IPS-18a (cell line): ENCODE measurements at regions not wholly inside any gene's neighbourhood (a gene's known extent, or its start where the extent isn't known, plus 50 kb on each side); places are given as distances from the start of the nearest gene placed in this dataset.

Experiments used
- H3K27ac ChIP-seq: one replicate; pipeline ENCODE4 v1.5.1; 2013; ENCODE audit warnings: low read length
- H3K27me3 ChIP-seq: one replicate; pipeline ENCODE4 v1.6.1; 2013; ENCODE audit warnings: mild to moderate bottlenecking, low read length; ENCODE audit not compliant: control insufficient read depth, insufficient read depth
- H3K36me3 ChIP-seq: one replicate; pipeline ENCODE4 v1.6.1; 2013; ENCODE audit warnings: low read depth, low read length; ENCODE audit not compliant: control insufficient read depth
- H3K4me1 ChIP-seq: one replicate; pipeline ENCODE4 v1.6.1; 2013; ENCODE audit warnings: low read depth, low read length; ENCODE audit not compliant: control insufficient read depth
- H3K4me3 ChIP-seq: one replicate; pipeline ENCODE4 v1.5.1; 2013; ENCODE audit warnings: low read length
- H3K9ac ChIP-seq: one replicate; pipeline ENCODE4 v1.6.1; 2013; ENCODE audit warnings: mild to moderate bottlenecking, low read length, moderate library complexity
- H3K9me3 ChIP-seq: one replicate; pipeline ENCODE4 v1.6.1; 2013; ENCODE audit warnings: low read depth, low read length; ENCODE audit not compliant: control insufficient read depth

GRCh38 chr17:79153367-79154130 lies 78.9 kb downstream of the ENGASE start:
- Histone ChIP-seq H3K27ac (no peak overlapping the region), H3K4me1 (peaks cover 10% of the 10 kb centered on the region), H3K9ac (no peak overlapping the region), H3K9me3 (no peaks in the 10 kb centered on the region), H3K27me3 (no peaks in the 10 kb centered on the region), H3K4me3 (no peak overlapping the region), H3K36me3 (no peaks in the 10 kb centered on the region)

GRCh38 chr17:79152636-79153035 lies 78.0 kb downstream of the ENGASE start:
- Histone ChIP-seq H3K4me3 (no peak overlapping the region), H3K9ac (no peak overlapping the region), H3K27me3 (no peaks in the 10 kb centered on the region), H3K27ac (no peak overlapping the region), H3K36me3 (no peaks in the 10 kb centered on the region), H3K9me3 (no peaks in the 10 kb centered on the region), H3K4me1 (peaks cover 10% of the 10 kb centered on the region)

DNA sequence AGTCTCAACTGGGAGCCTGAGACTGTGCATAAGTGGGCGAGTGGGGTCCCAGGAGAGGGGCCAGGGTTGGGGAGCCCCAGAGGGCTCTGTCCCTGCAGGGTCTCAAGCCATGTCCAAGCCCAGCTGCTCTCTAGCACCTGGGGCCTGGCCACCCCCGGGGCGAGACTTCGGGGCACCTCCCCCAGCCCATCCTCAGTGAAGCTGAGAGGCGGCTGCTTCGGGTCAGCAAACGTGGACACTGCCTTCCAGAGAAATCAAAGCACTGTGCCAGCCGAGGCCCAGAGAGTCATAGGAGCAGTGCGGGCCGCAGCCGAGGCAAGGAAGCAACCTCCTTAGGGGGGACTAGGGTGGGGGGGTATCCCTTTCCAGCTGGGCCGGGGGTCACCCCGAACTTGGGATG lies 77.5 kb downstream of the ENGASE start:
- no peaks in the 10 kb centered on the region for H3K27me3 ChIP-seq
- H3K4me3 ChIP-seq: no peak overlapping the region
- H3K9ac ChIP-seq: no peak overlapping the region
- no peak overlapping the region for H3K27ac ChIP-seq
- no peaks in the 10 kb centered on the region for H3K36me3 ChIP-seq
- H3K9me3 ChIP-seq: no peaks in the 10 kb centered on the region
- peaks cover 10% of the 10 kb centered on the region for H3K4me1 ChIP-seq

GRCh38 chr17:79150799-79151198 lies 76.2 kb downstream of the ENGASE start:
- H3K9ac ChIP-seq: no peak overlapping the region
- H3K27ac ChIP-seq: no peak overlapping the region
- peaks cover 10% of the 10 kb centered on the region for H3K4me1 ChIP-seq
- H3K4me3 ChIP-seq: no peak overlapping the region
- no peaks in the 10 kb centered on the region for H3K36me3 ChIP-seq
- H3K9me3 ChIP-seq: no peaks in the 10 kb centered on the region
- no peaks in the 10 kb centered on the region for H3K27me3 ChIP-seq

GRCh38 chr17:79150035-79150733 lies 75.6 kb downstream of the ENGASE start:
- Histone ChIP-seq H3K9me3 (no peaks in the 10 kb centered on the region), H3K36me3 (no peaks in the 10 kb centered on the region), H3K4me1 (peaks cover 10% of the 10 kb centered on the region), H3K27ac (no peak overlapping the region), H3K4me3 (no peak overlapping the region), H3K9ac (no peak overlapping the region), H3K27me3 (no peaks in the 10 kb centered on the region)

GRCh38 chr17:79148584-79148983 lies 74.0 kb downstream of the ENGASE start:
- peaks cover 10% of the 10 kb centered on the region for H3K4me1 ChIP-seq
- H3K36me3 ChIP-seq: no peaks in the 10 kb centered on the region
- no peak overlapping the region for H3K9ac ChIP-seq
- no peak overlapping the region for H3K27ac ChIP-seq
- H3K4me3 ChIP-seq: no peak overlapping the region
- no peaks in the 10 kb centered on the region for H3K27me3 ChIP-seq
- no peaks in the 10 kb centered on the region for H3K9me3 ChIP-seq

- Histone ChIP-seq H3K36me3 (no peaks in the 10 kb centered on the region), H3K27me3 (no peaks in the 10 kb centered on the region), H3K9ac (no peak overlapping the region), H3K27ac (no peak overlapping the region), H3K4me3 (no peak overlapping the region), H3K4me1 (peaks cover 10% of the 10 kb centered on the region), H3K9me3 (no peaks in the 10 kb centered on the region)
Measured at GRCh38 chr17:79147746-79148506, 73.3 kb downstream of the ENGASE start.

- no peak overlapping the region for H3K27ac ChIP-seq
- no peaks in the 10 kb centered on the region for H3K27me3 ChIP-seq
- H3K9ac ChIP-seq: no peak overlapping the region
- no peak overlapping the region for H3K4me3 ChIP-seq
- H3K4me1 ChIP-seq: no peaks in the 10 kb centered on the region
- H3K36me3 ChIP-seq: no peaks in the 10 kb centered on the region
- H3K9me3 ChIP-seq: no peaks in the 10 kb centered on the region
Measured at GRCh38 chr17:79146562-79146961, 71.9 kb downstream of the ENGASE start.

GRCh38 chr17:79145548-79145947 lies 70.9 kb downstream of the ENGASE start:
- Histone ChIP-seq H3K4me1 (no peaks in the 10 kb centered on the region), H3K36me3 (no peaks in the 10 kb centered on the region), H3K9ac (no peak overlapping the region), H3K27me3 (no peaks in the 10 kb centered on the region), H3K27ac (no peak overlapping the region), H3K4me3 (no peak overlapping the region), H3K9me3 (no peaks in the 10 kb centered on the region)

DNA sequence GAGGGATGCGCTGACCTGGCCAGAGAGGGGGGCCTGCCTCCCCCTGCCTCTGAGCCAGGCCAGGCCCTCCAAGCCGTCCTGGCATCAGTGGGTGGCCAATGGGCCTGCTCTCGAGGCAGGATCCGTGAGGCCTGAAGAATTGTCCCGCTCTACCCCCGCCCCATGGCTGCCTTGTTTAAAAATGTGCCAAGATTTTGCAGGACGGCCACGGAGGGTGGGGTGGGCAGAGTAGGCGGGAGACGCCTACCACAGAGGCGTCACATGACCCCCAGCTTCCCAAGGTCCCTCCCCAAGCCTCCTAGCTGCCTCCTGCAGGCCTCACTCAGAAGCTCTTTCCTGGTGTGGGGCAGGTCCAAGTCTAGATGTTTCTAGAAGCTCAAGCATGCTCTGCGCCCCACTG lies 69.5 kb downstream of the ENGASE start:
- no peak overlapping the region for H3K9ac ChIP-seq
- no peaks in the 10 kb centered on the region for H3K4me1 ChIP-seq
- no peak overlapping the region for H3K4me3 ChIP-seq
- no peak overlapping the region for H3K27ac ChIP-seq
- H3K27me3 ChIP-seq: no peaks in the 10 kb centered on the region
- H3K36me3 ChIP-seq: no peaks in the 10 kb centered on the region
- no peaks in the 10 kb centered on the region for H3K9me3 ChIP-seq

GRCh38 chr17:79142375-79142774 lies 67.8 kb downstream of the ENGASE start:
- H3K9me3 ChIP-seq: no peaks in the 10 kb centered on the region
- H3K9ac ChIP-seq: no peak overlapping the region
- H3K4me1 ChIP-seq: no peaks in the 10 kb centered on the region
- H3K27ac ChIP-seq: no peak overlapping the region
- no peaks in the 10 kb centered on the region for H3K27me3 ChIP-seq
- no peak overlapping the region for H3K4me3 ChIP-seq
- H3K36me3 ChIP-seq: no peaks in the 10 kb centered on the region
